K562 (cell line): ENCODE measurements at regions not wholly inside any gene's neighbourhood (a gene's known extent, or its start where the extent isn't known, plus 50 kb on each side); places are given as distances from the start of the nearest gene placed in this dataset.
A peak's percentile ranks its signal among the peaks of the same experiment; 100 is the strongest.

Experiments used
- ATAC-seq: fragments of 200-7000 bp; cut with Tn5 transposase; 3 replicates; pipeline ENCODE4 v1.9.1; 2020; ENCODE audit warnings: moderate library complexity
- BruUV-seq: library from RNA; stranded (reverse); fragments of 400-500 nt; replicated peaks from 2 replicates; lab custom pipeline; 2021; lab: Mats Ljungman, UMichigan
- CTCF ChIA-PET: fragments of 300-600 bp; formaldehyde crosslinking; extraction: SDS; loops from one replicate; lab custom pipeline; 2021; ENCODE audit warnings: low intra/inter-chr PET ratio; lab: Yijun Ruan, JAX
- POLR2A ChIA-PET: fragments of 300-600, 350-650 bp; sonication (Branson Sonifier 250); formaldehyde crosslinking; extraction: SDS; loops from one replicate; lab custom pipeline; 2021; ENCODE audit warnings: antibody characterized with exemption, inconsistent platforms; lab: Yijun Ruan, JAX
- DNase-seq, 4 experiments: peaks; one replicate each; pipeline versions ENCODE4 v3.0.0 to v3.0.0-alpha.2; 2011 to 2018; ENCODE audit warnings: low spot score in 3 of 4, mixed read lengths in 3 of 4; ENCODE audit errors: extremely low read depth in 1 of 4
- FAIRE-seq: peaks from 2 replicates; lab custom pipeline; 2011; peaks lifted over from hg19 to GRCh38; lab: Jason Lieb, UNC
- H2AFZ ChIP-seq: 2 replicates; pipeline ENCODE4 v1.6.0; 2011; ENCODE audit warnings: low read depth, low read length, control low read depth, inconsistent platforms
- H3K27ac ChIP-seq: fragments of 200-600 bp; 3 replicates; pipeline ENCODE4 v1.8.0; 2011; ENCODE audit warnings: low read depth, mild to moderate bottlenecking, control low read depth, inconsistent platforms, low read length, moderate library complexity, mixed read lengths; ENCODE audit errors: extremely low read depth
- H3K27me3 ChIP-seq, 2 experiments: fragments of 300-600 bp in 1 of 2; 2 replicates in 1 of 2; 3 replicates in 1 of 2; pipeline versions ENCODE4 v1.6.0 to v1.8.0; 2011; ENCODE audit warnings: inconsistent platforms in 2 of 2, low read length in 2 of 2, mild to moderate bottlenecking in 1 of 2, mixed read lengths in 1 of 2, moderate library complexity in 1 of 2; ENCODE audit not compliant: control insufficient read depth in 2 of 2, insufficient read depth in 2 of 2
- H3K36me3 ChIP-seq: fragments of 300-600 bp; 3 replicates; pipeline ENCODE4 v1.8.0; 2011; ENCODE audit warnings: mild to moderate bottlenecking, low read length, inconsistent platforms; ENCODE audit not compliant: control insufficient read depth, insufficient read depth
- H3K4me1 ChIP-seq, 2 experiments: fragments of 200-600 bp in 1 of 2; replicated peaks in 1 of 2; 2 replicates in 1 of 2; 3 replicates in 1 of 2; pipeline versions ENCODE4 v1.5.1 to v1.8.0; 2011; ENCODE audit warnings: inconsistent platforms in 2 of 2, low read length in 2 of 2, mild to moderate bottlenecking in 1 of 2, mixed read lengths in 1 of 2, moderate library complexity in 1 of 2; ENCODE audit not compliant: control insufficient read depth in 2 of 2, insufficient read depth in 2 of 2
- H3K4me2 ChIP-seq: 2 replicates; pipeline ENCODE4 v1.6.1; 2011; ENCODE audit warnings: low read length, control low read depth, inconsistent platforms, mixed read lengths; ENCODE audit not compliant: insufficient read depth
- H3K4me3 ChIP-seq: fragments of 200-600 bp; sonication (generic), shearing (Covaris generic); 2 replicates; pipeline ENCODE4 v1.5.1; 2016; ENCODE audit warnings: control low read depth, inconsistent platforms
- H3K79me2 ChIP-seq: fragments of 200-600 bp; 3 replicates; pipeline ENCODE4 v1.8.0; 2011; ENCODE audit warnings: low read length, inconsistent platforms; ENCODE audit not compliant: control insufficient read depth, insufficient read depth
- H3K9ac ChIP-seq, 2 experiments: 2 replicates each; pipeline versions ENCODE4 v1.6.0 to v1.6.1; 2011; ENCODE audit warnings: low read depth in 2 of 2, low read length in 2 of 2, control low read depth in 1 of 2, inconsistent platforms in 1 of 2, mild to moderate bottlenecking in 1 of 2, mixed read lengths in 1 of 2; ENCODE audit not compliant: insufficient read depth in 1 of 2
- H3K9me1 ChIP-seq: one replicate; pipeline ENCODE4 v1.6.0; 2011; ENCODE audit warnings: inconsistent platforms, mild to moderate bottlenecking, low read length, moderate library complexity; ENCODE audit not compliant: control insufficient read depth, insufficient read depth
- H3K9me3 ChIP-seq: replicated peaks from 2 replicates; pipeline ENCODE4 v1.5.1; 2011; ENCODE audit warnings: low read depth, low read length, inconsistent platforms; ENCODE audit not compliant: control insufficient read depth, insufficient read depth
- H4K20me1 ChIP-seq: replicated peaks from 2 replicates; pipeline ENCODE4 v1.6.1; 2011; ENCODE audit warnings: low read length, inconsistent platforms, mixed read lengths; ENCODE audit not compliant: control insufficient read depth, insufficient read depth
- BRF1 ChIP-seq: IDR thresholded peaks from 3 replicates; pipeline ENCODE4 v1.6.1; 2011; ENCODE audit warnings: borderline replicate concordance, mild to moderate bottlenecking; ENCODE audit not compliant: insufficient read length; ENCODE audit errors: extremely low read depth
- FOXM1 ChIP-seq, 2 experiments: fragments of 450-650 bp in 1 of 2; sonication (generic) in 1 of 2; formaldehyde crosslinking in 1 of 2; IDR thresholded peaks; 2 replicates each; pipeline versions ENCODE4 v1.6.1 to v1.9.0; 2017 to 2022; ENCODE audit warnings: low read depth in 2 of 2, mild to moderate bottlenecking in 2 of 2, missing genetic modification reagents in 1 of 2, moderate library complexity in 1 of 2
- GABPB2 ChIP-seq: fragments of 250-450 bp; sonication (Bioruptor Pico); conservative IDR thresholded peaks from 2 replicates; pipeline ENCODE4 v1.5.1; 2021; ENCODE audit warnings: mild to moderate bottlenecking
- L3MBTL2 ChIP-seq: fragments of 450-650 bp; IDR thresholded peaks from 2 replicates; pipeline ENCODE4 v1.6.1; 2016; ENCODE audit warnings: mild to moderate bottlenecking, moderate library complexity
- RNF219 ChIP-seq: fragments of 250-450 bp; sonication (Bioruptor Pico); IDR thresholded peaks from 2 replicates; pipeline ENCODE4 v1.5.0; 2022; ENCODE audit warnings: mild to moderate bottlenecking
- SMARCE1 ChIP-seq: fragments of 450-650 bp; IDR thresholded peaks from 2 replicates; pipeline ENCODE4 v1.7.1; 2016; ENCODE audit warnings: mild to moderate bottlenecking
- ZNF280A ChIP-seq: fragments of 450-650 bp; IDR thresholded peaks from 2 replicates; pipeline ENCODE4 v1.6.1; 2018; ENCODE audit warnings: mild to moderate bottlenecking, low read depth; ENCODE audit not compliant: partially characterized antibody
- ZNF57 ChIP-seq: fragments of 450-650 bp; formaldehyde crosslinking; IDR thresholded peaks from 2 replicates; pipeline ENCODE4 v1.4.0; 2020; ENCODE audit warnings: mild to moderate bottlenecking, moderate library complexity
- ZNF780A ChIP-seq: fragments of 250-450 bp; sonication (Bioruptor Pico); IDR thresholded peaks from 2 replicates; pipeline ENCODE4 v1.5.0; 2021; ENCODE audit warnings: mild to moderate bottlenecking
- WGBS: fragments of 100-300 bp; shearing (Covaris generic); methylation state at CpG from one replicate; pipeline ENCODE4 v1.1.6; 2016; ENCODE audit warnings: low coverage, mixed read lengths; ENCODE audit not compliant: insufficient coverage; ENCODE audit errors: missing lambda C conversion rate; 5-methylcytosine and 5-hydroxymethylcytosine counted together
- in situ Hi-C: fragments of 300-500 bp; cut with MboI; formaldehyde crosslinking; loops from 4 replicates; pipeline ENCODE4 v1.15.0; 2018; ENCODE audit warnings: inconsistent platforms, mixed read lengths
- intact Hi-C: fragments of 100-400 bp; cut with micrococcal nuclease; formaldehyde crosslinking; loops from 2 replicates; pipeline ENCODE4 v1.14.2; 2022
- TF ChIP-seq, protein P1 (sequence below), 3 experiments: fragments of 200-800 bp in 1 of 3; fragments of 250-450 bp in 1 of 3; fragments of 450-650 bp in 1 of 3; sonication (Bioruptor Pico) in 1 of 3; sonication (Bioruptor generic) in 1 of 3; formaldehyde crosslinking in 1 of 3; IDR thresholded peaks; 2 replicates each; pipeline versions ENCODE4 v1.6.1 to v1.8.0; 2016 to 2022; ENCODE audit warnings: mild to moderate bottlenecking in 2 of 3, missing genetic modification characterization in 2 of 3, missing compliant biosample characterization in 1 of 3, moderate library complexity in 1 of 3

GRCh38 chr10:61830072-61830845 is 71.2 kb upstream of the ARID5B start:
- peak overlapping the region; percentile 81 for H3K27ac ChIP-seq
- DNase-seq = peak in 2 of 4 experiments; percentile 24 to 59
- 27% methylated on average over 7 of the region's 7 CpGs for WGBS
- H2AFZ ChIP-seq = peak overlapping the region; percentile 92
- in situ Hi-C loops = loop anchor here (5.0 kb wide), 1 partner anchor 78 kb away; no protein-coding TSS in a partner anchor
- H3K79me2 ChIP-seq = no peaks in the 10 kb centered on the region
- intact Hi-C loops = loop anchor here (5.0 to 10.0 kb wide), 4 partner anchors 48 to 1005 kb away; no protein-coding TSS in a partner anchor
- ChIA-PET CTCF (no interaction called here), POLR2A (interaction anchor here (0.6 to 1.8 kb wide), 7 partner anchors 8 to 391 kb away, joined by 3 to 7 read pairs (median 4); no protein-coding TSS in a partner anchor)
- H3K9ac ChIP-seq = peak overlapping the region; percentile 64; a peak in 3 of 4 replicates
- peaks cover 7% of the 10 kb centered on the region for H3K9me3 ChIP-seq
- TSS peak; percentile 74 for BruUV-seq
- no peaks in the 10 kb centered on the region for H3K27me3 ChIP-seq
- no peaks in the 10 kb centered on the region for H4K20me1 ChIP-seq
- H3K4me3 ChIP-seq = no peak overlapping the region
- H3K36me3 ChIP-seq = no peaks in the 10 kb centered on the region; the same call in 2 of the 3 replicates
- ATAC-seq = peak; percentile 70
- H3K4me1 ChIP-seq = peaks cover 12 to 32% of the 10 kb centered on the region in 2 experiments; a peak in 4 of 5 replicates
- peak; percentile 46 for FAIRE-seq
- peak overlapping the region; percentile 74 for H3K4me2 ChIP-seq
- no peaks in the 10 kb centered on the region for H3K9me1 ChIP-seq
- no peak for TF ChIP-seq RNF219 (CRISPR knock-in tag)
- no peak for TF ChIP-seq FOXM1 (IDR thresholded peaks at IDR 0.05; ENCODE audit: low read depth)
- peak; percentile 67; the same call in 1 of the 2 replicates for TF ChIP-seq FOXM1 (CRISPR knock-in tag; IDR thresholded peaks at IDR 0.05; ENCODE audit: low read depth)
- TF ChIP-seq ZNF280A = no peak
- TF ChIP-seq ZNF57 (CRISPR knock-in tag) = no peak
- TF ChIP-seq GABPB2 (CRISPR knock-in tag) = no peak
- TF ChIP-seq, protein P1, sequence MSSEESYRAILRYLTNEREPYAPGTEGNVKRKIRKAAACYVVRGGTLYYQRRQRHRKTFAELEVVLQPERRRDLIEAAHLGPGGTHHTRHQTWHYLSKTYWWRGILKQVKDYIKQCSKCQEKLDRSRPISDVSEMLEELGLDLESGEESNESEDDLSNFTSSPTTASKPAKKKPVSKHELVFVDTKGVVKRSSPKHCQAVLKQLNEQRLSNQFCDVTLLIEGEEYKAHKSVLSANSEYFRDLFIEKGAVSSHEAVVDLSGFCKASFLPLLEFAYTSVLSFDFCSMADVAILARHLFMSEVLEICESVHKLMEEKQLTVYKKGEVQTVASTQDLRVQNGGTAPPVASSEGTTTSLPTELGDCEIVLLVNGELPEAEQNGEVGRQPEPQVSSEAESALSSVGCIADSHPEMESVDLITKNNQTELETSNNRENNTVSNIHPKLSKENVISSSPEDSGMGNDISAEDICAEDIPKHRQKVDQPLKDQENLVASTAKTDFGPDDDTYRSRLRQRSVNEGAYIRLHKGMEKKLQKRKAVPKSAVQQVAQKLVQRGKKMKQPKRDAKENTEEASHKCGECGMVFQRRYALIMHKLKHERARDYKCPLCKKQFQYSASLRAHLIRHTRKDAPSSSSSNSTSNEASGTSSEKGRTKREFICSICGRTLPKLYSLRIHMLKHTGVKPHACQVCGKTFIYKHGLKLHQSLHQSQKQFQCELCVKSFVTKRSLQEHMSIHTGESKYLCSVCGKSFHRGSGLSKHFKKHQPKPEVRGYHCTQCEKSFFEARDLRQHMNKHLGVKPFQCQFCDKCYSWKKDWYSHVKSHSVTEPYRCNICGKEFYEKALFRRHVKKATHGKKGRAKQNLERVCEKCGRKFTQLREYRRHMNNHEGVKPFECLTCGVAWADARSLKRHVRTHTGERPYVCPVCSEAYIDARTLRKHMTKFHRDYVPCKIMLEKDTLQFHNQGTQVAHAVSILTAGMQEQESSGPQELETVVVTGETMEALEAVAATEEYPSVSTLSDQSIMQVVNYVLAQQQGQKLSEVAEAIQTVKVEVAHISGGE (CRISPR knock-in tag; IDR thresholded peaks at IDR 0.05) = no peak
- no peak for TF ChIP-seq BRF1
- TF ChIP-seq L3MBTL2 = no peak
- TF ChIP-seq SMARCE1 = no peak
- no peak for TF ChIP-seq ZNF780A (CRISPR knock-in tag)
